H1 (cell line): ENCODE measurements at regions not wholly inside any gene's neighbourhood (a gene's known extent, or its start where the extent isn't known, plus 50 kb on each side); places are given as distances from the start of the nearest gene placed in this dataset.

ENCODE experiments used
- CTCF ChIA-PET: fragments of 300-600 bp; sonication (Branson Sonifier 250); formaldehyde crosslinking; loops from one replicate; lab custom pipeline; 2021; ENCODE audit not compliant: partially characterized antibody; lab: Charles Lee
- POLR2A ChIA-PET: fragments of 300-600 bp; sonication (Branson Sonifier 250); formaldehyde crosslinking; loops from one replicate; lab custom pipeline; 2021; ENCODE audit warnings: inconsistent platforms; ENCODE audit not compliant: partially characterized antibody; lab: Charles Lee
- DNase-seq, 2 experiments: peaks; one replicate each; pipeline versions ENCODE4 v3.0.0 to v3.0.0-alpha.2; 2010 to 2022; ENCODE audit warnings: low spot score in 2 of 2, low read depth in 1 of 2, mixed read lengths in 1 of 2
- FAIRE-seq: peaks from 2 replicates; lab custom pipeline; 2011; peaks lifted over from hg19 to GRCh38; lab: Jason Lieb, UNC
- H2AFZ ChIP-seq: 2 replicates; pipeline ENCODE4 v1.8.1; 2012; ENCODE audit warnings: low read length, inconsistent platforms
- H2AK5ac ChIP-seq: 2 replicates; pipeline ENCODE4 v1.6.1; 2013; ENCODE audit warnings: low read depth, low read length
- H2BK120ac ChIP-seq: replicated peaks from 2 replicates; pipeline ENCODE3; 2013; ENCODE audit warnings: low read depth, low read length, inconsistent platforms
- H2BK12ac ChIP-seq: 2 replicates; pipeline ENCODE4 v1.6.1; 2013; ENCODE audit warnings: low read depth, low read length
- H2BK15ac ChIP-seq: 2 replicates; pipeline ENCODE4 v1.6.1; 2013; ENCODE audit warnings: low read length
- H2BK20ac ChIP-seq: 2 replicates; pipeline ENCODE4 v1.6.1; 2013; ENCODE audit warnings: low read length
- H2BK5ac ChIP-seq: 2 replicates; pipeline ENCODE4 v1.6.1; 2013; ENCODE audit warnings: low read depth, low read length
- H3K14ac ChIP-seq: 2 replicates; pipeline ENCODE4 v1.6.1; 2013; ENCODE audit warnings: inconsistent platforms; ENCODE audit not compliant: insufficient read length
- H3K18ac ChIP-seq: 2 replicates; pipeline ENCODE4 v1.6.1; 2013; ENCODE audit warnings: low read length; ENCODE audit errors: extremely low read depth
- H3K23ac ChIP-seq: 2 replicates; pipeline ENCODE4 v1.6.1; 2013; ENCODE audit warnings: inconsistent platforms; ENCODE audit not compliant: insufficient read length
- H3K23me2 ChIP-seq: 2 replicates; pipeline ENCODE4 v1.6.1; 2013; ENCODE audit warnings: low read depth, low read length
- H3K27ac ChIP-seq: 2 replicates; pipeline ENCODE4 v1.6.1; 2011; ENCODE audit warnings: low read depth, low read length, inconsistent platforms
- H3K27me3 ChIP-seq, 4 experiments: replicated peaks in 1 of 4; 1 replicate in 1 of 4; 2 replicates in 3 of 4; pipeline versions ENCODE4 v1.6.1 to v1.8.1; 2011 to 2013; ENCODE audit warnings: low read length in 3 of 4, mild to moderate bottlenecking in 3 of 4, inconsistent platforms in 2 of 4, mixed read lengths in 2 of 4, moderate library complexity in 1 of 4; ENCODE audit not compliant: control insufficient read depth in 3 of 4, insufficient read depth in 3 of 4; ENCODE audit errors: extremely low read depth in 1 of 4
- H3K36me3 ChIP-seq, 4 experiments: 2 replicates each; pipeline versions ENCODE4 v1.6.1 to v1.8.1; 2011 to 2013; ENCODE audit warnings: mild to moderate bottlenecking in 4 of 4, low read length in 3 of 4, moderate library complexity in 2 of 4, control low read depth in 1 of 4, inconsistent platforms in 1 of 4; ENCODE audit not compliant: insufficient read depth in 4 of 4, control insufficient read depth in 2 of 4
- H3K4ac ChIP-seq: replicated peaks from 2 replicates; pipeline ENCODE3; 2013; ENCODE audit warnings: low read length, low read depth, mixed read lengths, inconsistent platforms; ENCODE audit not compliant: insufficient read length
- H3K4me1 ChIP-seq, 4 experiments: replicated peaks in 1 of 4; 1 replicate in 1 of 4; 2 replicates in 3 of 4; pipeline versions ENCODE4 v1.6.1 to v1.8.1; 2011 to 2013; ENCODE audit warnings: low read length in 3 of 4, inconsistent platforms in 2 of 4, mixed read lengths in 1 of 4; ENCODE audit not compliant: insufficient read depth in 4 of 4, control insufficient read depth in 3 of 4
- H3K4me2 ChIP-seq, 2 experiments: 2 replicates each; pipeline versions ENCODE4 v1.6.1 to v1.8.1; 2011 to 2013; ENCODE audit warnings: low read depth in 2 of 2, low read length in 2 of 2, control low read depth in 1 of 2, inconsistent platforms in 1 of 2, mild to moderate bottlenecking in 1 of 2; ENCODE audit not compliant: insufficient read depth in 1 of 2
- H3K4me3 ChIP-seq, 4 experiments: fragments of 200-600, 300-600 bp in 1 of 4; sonication (generic), shearing (Covaris generic), sonication (Bioruptor Twin) in 1 of 4; 2 replicates each; pipeline versions ENCODE4 v1.5.1 to v1.8.1; 2011 to 2016; ENCODE audit warnings: low read length in 4 of 4, low read depth in 3 of 4, control low read depth in 2 of 4, inconsistent platforms in 2 of 4, mild to moderate bottlenecking in 2 of 4, mixed read lengths in 1 of 4, moderate library complexity in 1 of 4; ENCODE audit not compliant: insufficient read depth in 2 of 4; ENCODE audit errors: extremely low read depth in 1 of 4
- H3K56ac ChIP-seq: replicated peaks from 2 replicates; pipeline ENCODE3; 2013; ENCODE audit warnings: low read depth, mild to moderate bottlenecking, mixed read lengths, low read length, inconsistent platforms; ENCODE audit not compliant: insufficient read length
- H3K79me1 ChIP-seq: 2 replicates; pipeline ENCODE4 v1.6.1; 2013; ENCODE audit warnings: low read depth, low read length, control low read depth
- H3K79me2 ChIP-seq, 2 experiments: 2 replicates each; pipeline versions ENCODE4 v1.6.1 to v1.8.1; 2012 to 2013; ENCODE audit warnings: low read length in 2 of 2, mild to moderate bottlenecking in 2 of 2, inconsistent platforms in 1 of 2; ENCODE audit not compliant: insufficient read depth in 2 of 2, control insufficient read depth in 1 of 2
- H3K9ac ChIP-seq, 4 experiments: replicated peaks in 1 of 4; 1 replicate in 1 of 4; 2 replicates in 3 of 4; pipeline versions ENCODE4 v1.6.1 to v1.8.1; 2011 to 2013; ENCODE audit warnings: low read depth in 3 of 4, low read length in 3 of 4, control low read depth in 2 of 4, mild to moderate bottlenecking in 2 of 4, moderate library complexity in 2 of 4, inconsistent platforms in 1 of 4; ENCODE audit errors: extremely low read depth in 1 of 4
- H3K9me3 ChIP-seq, 2 experiments: 2 replicates each; pipeline versions ENCODE4 v1.6.1 to v1.8.1; 2012 to 2013; ENCODE audit warnings: mild to moderate bottlenecking in 2 of 2, moderate library complexity in 2 of 2, control low read depth in 1 of 2, inconsistent platforms in 1 of 2, low read depth in 1 of 2, low read length in 1 of 2, mixed read lengths in 1 of 2; ENCODE audit not compliant: insufficient read depth in 2 of 2
- H4K20me1 ChIP-seq, 2 experiments: replicated peaks in 1 of 2; 2 replicates each; pipeline versions ENCODE3 to v1.8.1; 2011 to 2013; ENCODE audit warnings: inconsistent platforms in 2 of 2, low read length in 2 of 2, mild to moderate bottlenecking in 1 of 2; ENCODE audit not compliant: insufficient read depth in 2 of 2, control insufficient read depth in 1 of 2
- H4K5ac ChIP-seq: 2 replicates; pipeline ENCODE4 v1.6.1; 2013; ENCODE audit warnings: low read length, low read depth, mixed read lengths, inconsistent platforms; ENCODE audit not compliant: insufficient read length
- H4K8ac ChIP-seq: 2 replicates; pipeline ENCODE4 v1.8.0; 2013; ENCODE audit warnings: mild to moderate bottlenecking, moderate library complexity, low read length, inconsistent platforms; ENCODE audit not compliant: insufficient read depth; ENCODE audit errors: extremely low read depth
- H4K91ac ChIP-seq: replicated peaks from 2 replicates; pipeline ENCODE3; 2013; ENCODE audit warnings: low read length, mixed read lengths, inconsistent platforms; ENCODE audit not compliant: insufficient read length
- GABPA ChIP-seq: IDR thresholded peaks from 2 replicates; pipeline ENCODE4 v1.6.1; 2011; ENCODE audit warnings: mild to moderate bottlenecking, low read length, moderate library complexity, borderline replicate concordance; ENCODE audit not compliant: insufficient read depth
- MAFK ChIP-seq: IDR thresholded peaks from 2 replicates; pipeline ENCODE4 v1.6.1; 2012; ENCODE audit warnings: low read depth, mild to moderate bottlenecking, improper control_type of control experiment, low read length
- WGBS, 2 experiments: shearing (Covaris generic) in 1 of 2; methylation state at CpG; one replicate each; pipeline versions ENCODE4 v1.1.6 to v1.1.7; 2013 to 2015; ENCODE audit warnings: low lambda C conversion rate in 2 of 2, mixed read lengths in 2 of 2, inconsistent platforms in 1 of 2, low coverage in 1 of 2, missing lambda C conversion rate in 1 of 2; ENCODE audit not compliant: insufficient replicate concordance in 2 of 2, insufficient coverage in 1 of 2, insufficient read length in 1 of 2; ENCODE audit errors: extremely low coverage in 1 of 2, missing lambda C conversion rate in 1 of 2; 5-methylcytosine and 5-hydroxymethylcytosine counted together

- Histone ChIP-seq H3K9me3 (no peaks in the 10 kb centered on the region), H3K27me3 (no peaks in the 10 kb centered on the region), H2AFZ (no peak overlapping the region), H2BK20ac (no peak overlapping the region), H3K4me1 (no peaks in the 10 kb centered on the region), H2BK15ac (no peak overlapping the region), H3K79me2 (no peaks in the 10 kb centered on the region), H3K36me3 (no peaks in the 10 kb centered on the region), H3K4me3 (no peak overlapping the region), H4K20me1 (no peaks in the 10 kb centered on the region), H4K91ac (no peak overlapping the region), H3K56ac (no peak overlapping the region), H3K14ac (no peak overlapping the region), H2BK120ac (no peak overlapping the region), H4K5ac (no peak overlapping the region), H3K23ac (no peak overlapping the region), H2AK5ac (no peak overlapping the region), H3K4ac (no peak overlapping the region), H2BK5ac (no peak overlapping the region), H3K4me2 (no peak overlapping the region), H4K8ac (no peak overlapping the region), H3K27ac (no peak overlapping the region), H3K79me1 (no peaks in the 10 kb centered on the region), H3K23me2 (no peaks in the 10 kb centered on the region), H2BK12ac (no peak overlapping the region), H3K9ac (no peak overlapping the region), H3K18ac (no peak overlapping the region)
- TF ChIP-seq GABPA (no peak), MAFK (peak; percentile 94)
- 94% methylated on average over 1 of the region's 1 CpG; no CpG with 5 or more reads in 1 of the 2 experiments for WGBS, 2 experiments
- ChIA-PET CTCF (no interaction called here), POLR2A (no interaction called here)
- FAIRE-seq = no peak
- DNase-seq = no peak
These were observed 990.5 kb downstream of the OTOL1 start for GRCh38 chr3:162487138-162487537.
